Transverse colon (tissue), 4 donors: ENCODE measurements at regions not wholly inside any gene's neighbourhood (a gene's known extent, or its start where the extent isn't known, plus 50 kb on each side); places are given as distances from the start of the nearest gene placed in this dataset.

Source experiments
- CTCF ChIP-seq, 5 experiments: fragments of 200-600 bp in 3 of 5; fragments of 450-650 bp in 2 of 5; sonication (generic) in 3 of 5; IDR thresholded peaks; 1 replicate in 2 of 5; 2 replicates in 3 of 5; pipeline ENCODE4 v1.5.1; 2016 to 2017; ENCODE audit warnings: antibody characterized with exemption in 5 of 5, inconsistent platforms in 3 of 5, mild to moderate bottlenecking in 2 of 5, moderate library complexity in 1 of 5
- POLR2AphosphoS5 ChIP-seq, 3 donors: sonication (generic); formaldehyde crosslinking; IDR thresholded peaks; one replicate each; pipeline ENCODE4 v1.6.1; 2016; ENCODE audit warnings: antibody characterized with exemption in 3 of 3

DNA sequence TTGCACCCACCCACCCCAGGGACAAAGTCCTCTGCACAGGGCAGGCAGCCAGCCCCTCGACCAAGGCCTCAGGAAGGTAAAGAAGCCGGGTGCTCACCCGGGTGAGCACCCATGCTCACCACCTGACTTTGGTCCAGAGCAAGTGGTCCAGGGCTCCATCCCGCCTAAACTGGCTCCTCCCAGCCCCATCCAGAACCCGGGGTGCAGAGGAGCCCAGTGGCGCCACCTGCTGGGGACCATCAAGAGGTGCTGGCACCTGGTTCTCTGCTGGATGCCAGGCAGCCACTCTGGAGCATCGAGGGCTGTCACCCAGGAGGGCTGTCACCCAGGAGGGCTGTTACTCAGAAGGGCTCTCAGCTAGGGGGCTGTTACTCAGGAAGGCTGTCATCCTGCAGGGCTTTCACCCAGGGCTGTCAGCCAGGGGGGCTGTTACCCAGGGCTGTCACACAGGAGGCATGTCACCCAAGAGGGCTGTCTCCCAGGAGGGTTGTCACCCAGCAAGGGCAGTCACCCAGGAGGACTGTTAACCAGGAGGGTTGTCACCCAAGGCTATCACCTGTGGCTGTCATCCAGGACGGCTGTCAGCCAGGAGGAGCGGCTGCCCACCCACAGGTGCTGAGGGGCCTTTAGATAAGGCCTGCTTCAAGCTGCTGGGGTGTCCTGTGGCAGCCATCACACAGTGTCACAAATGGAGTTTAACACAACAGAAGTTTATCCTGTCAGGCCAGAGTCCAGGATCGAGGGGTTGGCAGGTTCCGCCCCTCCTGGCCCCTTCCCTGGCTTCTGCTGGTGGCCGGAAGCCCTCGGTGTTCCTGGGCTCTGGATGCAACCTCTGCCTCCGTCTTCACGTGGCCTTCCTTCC lies 98.5 kb downstream of the TNFRSF13B start:
- no peak for TF ChIP-seq POLR2AphosphoS5 (IDR thresholded peaks at IDR 0.05)
- peak; percentile 36 to 48 (median 47) for TF ChIP-seq CTCF (IDR thresholded peaks at IDR 0.05)
